BE2C (cell line): ENCODE measurements at regions not wholly inside any gene's neighbourhood (a gene's known extent, or its start where the extent isn't known, plus 50 kb on each side); places are given as distances from the start of the nearest gene placed in this dataset.
"Not testable (repeated sequence)": the region's sequence is repeated elsewhere in the genome, so short reads cannot be mapped to it uniquely, and the experiment has no call there.

Experiments used
- DNase-seq: peaks from one replicate; pipeline ENCODE4 v3.0.0-alpha.2; 2020
- H3K27me3 ChIP-seq: fragments of 250-450 bp; sonication (Bioruptor Pico); 2 replicates; pipeline ENCODE4 v1.5.1; 2020; ENCODE audit warnings: mild to moderate bottlenecking
- H3K36me3 ChIP-seq: fragments of 250-450 bp; sonication (Bioruptor Pico); 2 replicates; pipeline ENCODE4 v1.5.1; 2020; ENCODE audit warnings: mild to moderate bottlenecking
- H3K4me1 ChIP-seq: fragments of 250-450 bp; sonication (Bioruptor Pico); 2 replicates; pipeline ENCODE4 v1.5.1; 2020
- H3K4me3 ChIP-seq: 2 replicates; pipeline ENCODE4 v1.5.1; 2011; ENCODE audit warnings: low read depth, low read length
- H3K9me3 ChIP-seq: fragments of 250-450 bp; sonication (Bioruptor Pico); 2 replicates; pipeline ENCODE4 v1.5.1; 2020
- TF ChIP-seq, protein P1 (sequence below): IDR thresholded peaks from 2 replicates; pipeline ENCODE4 v1.5.1; 2012; ENCODE audit warnings: mild to moderate bottlenecking, low read depth, low read length

DNA sequence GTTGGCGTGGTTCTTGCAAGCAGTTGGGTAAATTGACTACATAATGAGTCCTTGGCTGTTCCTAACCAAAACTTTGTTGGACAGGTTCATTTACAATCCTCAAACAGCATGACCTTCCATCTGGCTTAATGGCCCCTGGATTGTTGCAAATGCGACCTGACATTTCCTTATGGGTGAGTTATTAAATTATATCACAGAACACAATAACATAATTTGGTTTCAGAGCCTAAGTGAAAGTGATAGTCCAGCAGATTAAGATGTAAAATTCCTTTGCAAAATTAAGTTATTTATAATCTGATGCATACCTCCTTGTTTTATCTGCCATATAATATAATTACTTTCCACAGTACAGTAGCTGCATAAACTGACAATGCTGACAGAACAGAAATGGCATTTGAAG lies 224.4 kb downstream of the TUSC1 start:
- H3K9me3 ChIP-seq = no peaks in the 10 kb centered on the region
- H3K4me3 ChIP-seq = no peak overlapping the region
- no peaks in the 10 kb centered on the region for H3K4me1 ChIP-seq
- peak; percentile 45 for DNase-seq
- TF ChIP-seq, protein P1, sequence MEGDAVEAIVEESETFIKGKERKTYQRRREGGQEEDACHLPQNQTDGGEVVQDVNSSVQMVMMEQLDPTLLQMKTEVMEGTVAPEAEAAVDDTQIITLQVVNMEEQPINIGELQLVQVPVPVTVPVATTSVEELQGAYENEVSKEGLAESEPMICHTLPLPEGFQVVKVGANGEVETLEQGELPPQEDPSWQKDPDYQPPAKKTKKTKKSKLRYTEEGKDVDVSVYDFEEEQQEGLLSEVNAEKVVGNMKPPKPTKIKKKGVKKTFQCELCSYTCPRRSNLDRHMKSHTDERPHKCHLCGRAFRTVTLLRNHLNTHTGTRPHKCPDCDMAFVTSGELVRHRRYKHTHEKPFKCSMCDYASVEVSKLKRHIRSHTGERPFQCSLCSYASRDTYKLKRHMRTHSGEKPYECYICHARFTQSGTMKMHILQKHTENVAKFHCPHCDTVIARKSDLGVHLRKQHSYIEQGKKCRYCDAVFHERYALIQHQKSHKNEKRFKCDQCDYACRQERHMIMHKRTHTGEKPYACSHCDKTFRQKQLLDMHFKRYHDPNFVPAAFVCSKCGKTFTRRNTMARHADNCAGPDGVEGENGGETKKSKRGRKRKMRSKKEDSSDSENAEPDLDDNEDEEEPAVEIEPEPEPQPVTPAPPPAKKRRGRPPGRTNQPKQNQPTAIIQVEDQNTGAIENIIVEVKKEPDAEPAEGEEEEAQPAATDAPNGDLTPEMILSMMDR = no peak
- peaks cover 78% of the 10 kb centered on the region for H3K27me3 ChIP-seq
- no peaks in the 10 kb centered on the region for H3K36me3 ChIP-seq

DNA sequence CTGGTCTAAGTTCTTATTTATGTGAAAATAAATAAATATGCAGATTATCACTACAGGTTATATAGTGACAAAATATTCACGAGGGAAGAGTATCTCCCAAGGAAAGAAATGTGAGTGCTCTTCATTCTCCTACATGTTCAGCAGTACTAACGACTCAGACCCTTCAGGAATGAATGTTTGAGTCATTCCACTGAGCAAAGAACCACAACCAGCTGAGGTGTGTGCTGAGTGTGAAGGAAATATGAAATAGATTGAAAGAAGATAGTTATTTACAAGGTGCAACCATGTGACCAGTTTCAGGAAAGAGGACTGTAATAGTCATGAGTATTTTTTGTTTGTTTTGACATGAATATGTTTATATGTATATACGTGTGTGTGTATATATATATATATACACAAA lies 228.7 kb downstream of the TUSC1 start:
- peaks cover 49% of the 10 kb centered on the region for H3K27me3 ChIP-seq
- TF ChIP-seq, protein P1 = no peak
- no peak for DNase-seq
- H3K4me3 ChIP-seq = no peak overlapping the region
- H3K9me3 ChIP-seq = no peaks in the 10 kb centered on the region
- no peaks in the 10 kb centered on the region for H3K36me3 ChIP-seq
- no peaks in the 10 kb centered on the region for H3K4me1 ChIP-seq

DNA sequence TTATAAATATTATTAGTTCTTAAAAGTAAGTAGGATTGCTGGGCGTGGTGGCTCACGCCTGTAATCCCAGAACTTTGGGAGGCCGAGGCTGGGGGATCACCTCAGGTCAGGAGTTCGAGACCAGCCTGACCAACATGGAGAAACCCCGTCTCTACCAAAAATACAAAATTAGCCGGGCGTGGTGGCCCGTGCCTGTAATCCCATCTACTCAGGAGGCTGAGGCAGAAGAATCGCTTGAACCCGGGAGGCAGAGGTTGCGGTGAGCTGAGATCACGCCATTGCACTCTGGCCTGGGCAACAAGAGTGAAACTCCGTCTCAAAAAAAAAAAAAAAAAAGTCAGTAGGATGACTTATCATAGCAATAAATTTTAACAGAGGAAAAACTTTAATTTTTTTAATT lies 232.5 kb downstream of the TUSC1 start:
- H3K27me3 ChIP-seq = peaks cover 34% of the 10 kb centered on the region
- H3K36me3 ChIP-seq, H3K4me3 ChIP-seq, DNase-seq, H3K4me1 ChIP-seq, H3K9me3 ChIP-seq: not testable (repeated sequence)

DNA sequence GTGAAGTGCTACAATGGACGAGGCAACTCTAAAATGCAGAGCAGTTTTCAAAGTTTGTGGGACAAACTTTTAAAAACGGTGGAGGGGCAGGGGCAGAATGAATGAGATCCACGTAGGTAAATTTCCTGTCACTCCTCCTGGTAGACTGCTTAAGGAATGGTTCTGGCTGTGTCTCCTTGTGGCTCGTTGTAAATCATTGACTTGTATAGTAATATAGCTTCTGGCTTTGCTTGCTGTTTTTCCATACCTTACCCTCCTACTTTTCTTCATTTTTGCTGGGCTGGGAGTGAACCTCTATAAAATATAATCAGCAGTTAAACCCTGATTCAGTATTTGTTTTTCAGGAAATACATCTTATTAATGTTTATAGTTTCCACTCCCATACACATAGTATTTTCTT lies 235.7 kb downstream of the TUSC1 start:
- Histone ChIP-seq H3K36me3 (no peaks in the 10 kb centered on the region), H3K9me3 (no peaks in the 10 kb centered on the region), H3K27me3 (peaks cover 9% of the 10 kb centered on the region), H3K4me1 (no peaks in the 10 kb centered on the region), H3K4me3 (no peak overlapping the region)
- no peak for DNase-seq
- TF ChIP-seq, protein P1 = no peak

DNA sequence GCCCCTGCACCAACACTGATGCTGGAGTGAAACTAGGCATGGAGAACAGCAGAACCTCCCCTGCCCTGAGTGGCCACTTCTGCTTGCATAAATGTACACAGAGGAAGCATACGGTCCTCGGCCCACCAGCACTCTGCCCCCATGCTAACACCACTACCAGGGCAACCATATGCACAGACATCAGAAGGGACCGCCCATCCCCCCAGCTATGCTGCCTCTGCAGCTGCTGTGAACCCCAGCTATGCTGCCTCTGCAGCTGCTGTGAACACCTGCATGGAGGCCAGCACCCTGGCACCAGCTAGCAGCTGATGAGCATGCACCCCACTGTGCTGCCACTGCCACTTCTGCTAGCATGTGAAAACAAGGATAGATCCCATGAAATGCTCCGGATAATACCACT lies 250.3 kb downstream of the TUSC1 start:
- H3K36me3 ChIP-seq = no peaks in the 10 kb centered on the region
- TF ChIP-seq, protein P1 = no peak
- no peak overlapping the region for H3K4me3 ChIP-seq
- H3K27me3 ChIP-seq = no peaks in the 10 kb centered on the region
- DNase-seq = no peak
- no peaks in the 10 kb centered on the region for H3K4me1 ChIP-seq
- no peaks in the 10 kb centered on the region for H3K9me3 ChIP-seq

DNA sequence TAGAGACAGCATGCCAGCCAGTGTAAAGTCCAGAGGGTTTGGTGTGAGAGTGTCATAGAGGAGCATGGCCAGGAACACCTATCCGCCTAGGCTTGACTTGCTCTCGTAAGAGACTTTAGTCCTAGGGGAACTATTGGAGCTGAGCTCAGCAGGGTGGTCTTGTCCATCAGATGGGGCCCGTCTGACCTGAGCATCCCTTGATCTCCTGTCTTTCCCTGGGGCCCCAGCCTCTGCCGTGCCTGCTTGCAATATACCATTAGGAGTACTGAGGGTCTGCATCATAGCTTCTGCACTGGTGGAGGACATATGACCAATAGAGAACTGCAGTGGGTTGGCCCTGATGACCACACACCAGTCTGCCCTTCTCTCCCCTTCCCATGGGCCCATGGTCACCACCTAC lies 251.0 kb downstream of the TUSC1 start:
- Histone ChIP-seq H3K4me1 (no peaks in the 10 kb centered on the region), H3K36me3 (no peaks in the 10 kb centered on the region), H3K4me3 (no peak overlapping the region), H3K9me3 (no peaks in the 10 kb centered on the region), H3K27me3 (no peaks in the 10 kb centered on the region)
- DNase-seq = no peak
- TF ChIP-seq, protein P1 = no peak

DNA sequence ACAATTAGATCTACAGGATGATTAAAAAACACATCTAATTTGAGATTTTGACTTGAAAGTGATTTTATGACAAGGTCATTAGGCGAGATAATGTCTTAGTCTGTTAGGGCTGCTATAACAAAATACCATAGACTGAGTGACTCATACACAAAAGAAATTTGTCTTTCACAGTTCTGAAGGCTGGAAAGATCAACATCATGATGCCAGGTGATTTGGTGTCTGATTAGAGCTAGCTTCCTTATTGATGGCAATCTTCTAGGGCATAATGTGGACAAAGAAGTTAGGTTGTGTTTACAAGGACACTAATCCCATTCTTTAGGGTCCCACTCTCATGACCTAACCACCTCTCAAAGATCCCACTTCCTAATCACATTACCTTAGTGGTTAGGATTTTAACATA lies 256.7 kb downstream of the TUSC1 start:
- TF ChIP-seq, protein P1 = no peak
- DNase-seq = no peak
- no peaks in the 10 kb centered on the region for H3K4me1 ChIP-seq

More for the DNA sequence above, 256.7 kb downstream of the TUSC1 start:
- no peaks in the 10 kb centered on the region for H3K9me3 ChIP-seq
- H3K4me3 ChIP-seq = no peak overlapping the region
- H3K27me3 ChIP-seq = no peaks in the 10 kb centered on the region
- no peaks in the 10 kb centered on the region for H3K36me3 ChIP-seq
